A673 (cell line): ENCODE measurements at regions not wholly inside any gene's neighbourhood (a gene's known extent, or its start where the extent isn't known, plus 50 kb on each side); places are given as distances from the start of the nearest gene placed in this dataset.

Experiments used
- BruUV-seq: library from RNA; stranded (reverse); fragments of 400-500 nt; replicated peaks from 2 replicates; lab custom pipeline; 2021; lab: Mats Ljungman, UMichigan
- CTCF ChIA-PET: fragments of 300-600 bp; sonication (Branson Sonifier 250); formaldehyde crosslinking; loops from one replicate; lab custom pipeline; 2022; ENCODE audit warnings: antibody characterized with exemption; lab: Charles Lee
- POLR2A ChIA-PET: fragments of 300-600 bp; sonication (Branson Sonifier 250); formaldehyde crosslinking; loops from one replicate; lab custom pipeline; 2022; ENCODE audit warnings: antibody characterized with exemption; ENCODE audit not compliant: low non-redundant PET; lab: Charles Lee
- DNase-seq: peaks from one replicate; pipeline ENCODE4 v3.0.0-alpha.2; 2015; ENCODE audit warnings: low spot score
- H3K27ac ChIP-seq: fragments of 200-600 bp; sonication (generic); 2 replicates; pipeline ENCODE4 v1.5.1; 2016; ENCODE audit warnings: mixed run types, low read depth, mild to moderate bottlenecking, mixed read lengths, antibody characterized with exemption, low read length; ENCODE audit not compliant: poor library complexity, severe bottlenecking
- H3K27me3 ChIP-seq: fragments of 200-600 bp; sonication (generic); replicated peaks from 2 replicates; pipeline ENCODE4 v1.6.1; 2017; ENCODE audit warnings: mixed run types, low read depth, mild to moderate bottlenecking, mixed read lengths, antibody characterized with exemption, low read length; ENCODE audit not compliant: insufficient read depth, poor library complexity
- H3K36me3 ChIP-seq: fragments of 200-600 bp; sonication (generic); 2 replicates; pipeline ENCODE4 v1.6.1; 2016; ENCODE audit warnings: mixed run types, mild to moderate bottlenecking, mixed read lengths, antibody characterized with exemption, low read length; ENCODE audit not compliant: insufficient read depth, poor library complexity, severe bottlenecking
- H3K4me1 ChIP-seq: fragments of 200-600 bp; sonication (generic); 2 replicates; pipeline ENCODE4 v1.6.1; 2017; ENCODE audit warnings: mixed run types, mild to moderate bottlenecking, mixed read lengths, antibody characterized with exemption, low read length; ENCODE audit not compliant: insufficient read depth, poor library complexity, severe bottlenecking
- H3K4me3 ChIP-seq: fragments of 200-600 bp; sonication (generic); 2 replicates; pipeline ENCODE4 v1.5.1; 2016; ENCODE audit warnings: low read depth, mixed run types, mild to moderate bottlenecking, mixed read lengths, low read length; ENCODE audit not compliant: poor library complexity, severe bottlenecking
- H3K9me3 ChIP-seq: fragments of 200-600 bp; sonication (generic); 2 replicates; pipeline ENCODE4 v1.6.1; 2016; ENCODE audit warnings: mixed run types, low read depth, mild to moderate bottlenecking, mixed read lengths, antibody characterized with exemption, low read length; ENCODE audit not compliant: poor library complexity, severe bottlenecking
- EZH2 ChIP-seq: fragments of 200-600 bp; sonication (generic); IDR thresholded peaks from 2 replicates; pipeline ENCODE4 v1.6.1; 2017; ENCODE audit warnings: borderline replicate concordance, low read depth, mild to moderate bottlenecking, mixed read lengths, antibody characterized with exemption, low read length; ENCODE audit not compliant: poor library complexity, severe bottlenecking
- intact Hi-C: fragments of 100-400 bp; cut with micrococcal nuclease; formaldehyde crosslinking; loops from one replicate; pipeline ENCODE4 v1.10.0; 2022; ENCODE audit not compliant: unreplicated experiment
- TF ChIP-seq, protein P1 (sequence below): fragments of 300-800, 200-600 bp; sonication (generic); conservative IDR thresholded peaks from 2 replicates; pipeline ENCODE4 v1.5.1; 2017; ENCODE audit warnings: low read depth, mild to moderate bottlenecking, antibody characterized with exemption, low read length, moderate library complexity, mixed read lengths

DNA sequence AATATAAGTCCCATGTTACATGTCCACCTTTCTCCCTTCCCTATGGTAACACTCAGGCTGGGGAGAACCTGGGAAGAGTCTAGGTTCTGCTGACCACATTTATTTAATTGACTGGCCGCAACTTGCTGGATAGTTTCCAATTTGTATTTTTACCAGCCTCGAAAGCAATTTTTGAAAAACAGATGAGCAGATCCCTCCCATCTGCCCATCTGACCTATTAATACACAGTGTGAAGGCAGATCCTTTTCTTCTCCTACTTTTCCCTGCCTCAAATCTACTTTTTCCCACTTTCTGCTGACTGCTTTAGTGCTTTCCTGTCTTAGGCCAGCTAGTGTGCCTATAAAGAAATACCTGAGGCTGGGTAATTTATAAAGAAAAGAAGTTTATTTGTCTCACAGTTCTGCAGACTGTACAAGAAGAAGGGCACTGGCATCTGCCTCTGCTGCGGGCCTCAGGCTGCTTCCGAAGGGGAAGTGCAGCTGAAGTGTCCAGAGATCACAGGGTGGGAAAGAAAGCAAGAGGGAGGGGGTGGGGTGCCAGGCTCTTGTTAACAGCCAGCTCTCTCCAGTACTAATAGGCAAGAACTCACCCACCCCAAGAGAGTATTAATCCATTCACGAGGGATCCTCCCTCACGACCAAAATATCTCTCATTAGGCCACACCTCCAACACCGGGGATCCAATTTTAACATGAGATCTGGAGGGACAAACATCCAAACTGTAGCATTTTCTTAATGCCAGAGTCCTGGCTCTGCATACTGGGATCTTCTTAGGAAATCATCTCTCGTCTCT lies 336.0 kb upstream of the IGFBP3 start:
- POLR2A ChIA-PET = no interaction called here
- TF ChIP-seq, protein P1, sequence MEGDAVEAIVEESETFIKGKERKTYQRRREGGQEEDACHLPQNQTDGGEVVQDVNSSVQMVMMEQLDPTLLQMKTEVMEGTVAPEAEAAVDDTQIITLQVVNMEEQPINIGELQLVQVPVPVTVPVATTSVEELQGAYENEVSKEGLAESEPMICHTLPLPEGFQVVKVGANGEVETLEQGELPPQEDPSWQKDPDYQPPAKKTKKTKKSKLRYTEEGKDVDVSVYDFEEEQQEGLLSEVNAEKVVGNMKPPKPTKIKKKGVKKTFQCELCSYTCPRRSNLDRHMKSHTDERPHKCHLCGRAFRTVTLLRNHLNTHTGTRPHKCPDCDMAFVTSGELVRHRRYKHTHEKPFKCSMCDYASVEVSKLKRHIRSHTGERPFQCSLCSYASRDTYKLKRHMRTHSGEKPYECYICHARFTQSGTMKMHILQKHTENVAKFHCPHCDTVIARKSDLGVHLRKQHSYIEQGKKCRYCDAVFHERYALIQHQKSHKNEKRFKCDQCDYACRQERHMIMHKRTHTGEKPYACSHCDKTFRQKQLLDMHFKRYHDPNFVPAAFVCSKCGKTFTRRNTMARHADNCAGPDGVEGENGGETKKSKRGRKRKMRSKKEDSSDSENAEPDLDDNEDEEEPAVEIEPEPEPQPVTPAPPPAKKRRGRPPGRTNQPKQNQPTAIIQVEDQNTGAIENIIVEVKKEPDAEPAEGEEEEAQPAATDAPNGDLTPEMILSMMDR = no peak
- no peak for TF ChIP-seq EZH2
- Histone ChIP-seq H3K36me3 (no peaks in the 10 kb centered on the region), H3K4me3 (no peak overlapping the region), H3K4me1 (no peaks in the 10 kb centered on the region), H3K9me3 (peaks cover 4% of the 10 kb centered on the region), H3K27me3 (no peaks in the 10 kb centered on the region), H3K27ac (no peak overlapping the region)
- intact Hi-C loops = no loop called here
- DNase-seq = no peak
- CTCF ChIA-PET = no interaction called here
- no TSS peak for BruUV-seq

DNA sequence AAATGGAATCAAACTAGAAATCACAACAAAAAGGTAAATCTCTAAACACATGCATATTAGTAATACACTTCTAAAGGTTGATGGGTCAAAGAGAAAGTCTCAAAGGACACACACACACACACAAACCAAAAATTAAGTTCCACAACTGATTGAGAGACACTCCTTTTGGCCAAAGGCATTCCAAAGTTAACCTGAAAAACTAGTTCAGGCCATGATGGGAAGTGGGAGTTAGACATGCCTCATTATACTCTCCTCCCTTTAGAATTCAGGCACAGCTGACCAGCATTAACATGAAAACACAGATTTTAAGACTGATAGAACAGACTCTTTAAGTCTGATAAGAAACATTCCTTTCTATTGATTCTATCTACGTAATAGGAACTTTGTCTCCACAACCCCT lies 332.4 kb upstream of the IGFBP3 start:
- intact Hi-C loops = no loop called here
- H3K4me1 ChIP-seq = no peaks in the 10 kb centered on the region
- no TSS peak for BruUV-seq
- no peaks in the 10 kb centered on the region for H3K9me3 ChIP-seq
- no peaks in the 10 kb centered on the region for H3K36me3 ChIP-seq
- H3K27me3 ChIP-seq = no peaks in the 10 kb centered on the region
- DNase-seq = no peak
- POLR2A ChIA-PET = no interaction called here
- H3K27ac ChIP-seq = no peak overlapping the region
- CTCF ChIA-PET = no interaction called here
- no peak overlapping the region for H3K4me3 ChIP-seq
- TF ChIP-seq, protein P1 = no peak
- TF ChIP-seq EZH2 = no peak

DNA sequence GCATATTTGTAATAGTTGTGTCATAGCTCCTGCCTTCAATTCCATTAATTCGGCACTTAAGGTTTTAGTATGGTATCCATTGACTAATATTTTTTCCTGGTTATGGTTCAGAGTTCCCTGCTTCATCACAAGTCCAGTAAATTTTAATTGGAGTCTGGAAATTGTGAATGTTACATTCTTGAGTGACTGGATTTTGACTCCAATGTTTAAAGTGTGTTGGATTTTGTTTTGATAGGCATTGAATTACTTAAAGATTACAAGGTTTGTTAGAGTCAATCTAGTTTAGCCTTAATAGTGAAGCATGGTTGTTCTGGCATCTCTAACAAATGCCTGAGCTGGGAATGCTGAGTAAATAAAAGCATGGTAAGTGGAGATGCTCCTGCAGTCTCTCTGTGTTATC lies 326.6 kb upstream of the IGFBP3 start:
- intact Hi-C loops = no loop called here
- Histone ChIP-seq H3K36me3 (no peaks in the 10 kb centered on the region), H3K9me3 (no peaks in the 10 kb centered on the region), H3K27me3 (no peaks in the 10 kb centered on the region), H3K4me3 (no peak overlapping the region), H3K4me1 (no peaks in the 10 kb centered on the region), H3K27ac (no peak overlapping the region)
- ChIA-PET POLR2A (no interaction called here), CTCF (no interaction called here)
- BruUV-seq = no TSS peak
- no peak for DNase-seq
- TF ChIP-seq EZH2 = no peak
- TF ChIP-seq, protein P1 = no peak
